C4-2B (cell line): ENCODE measurements at regions not wholly inside any gene's neighbourhood (a gene's known extent, or its start where the extent isn't known, plus 50 kb on each side); places are given as distances from the start of the nearest gene placed in this dataset.

Experiments used
- H3K27ac ChIP-seq: fragments of 450-650 bp; 2 replicates; pipeline ENCODE4 v1.5.1; 2017
- CTCF ChIP-seq: fragments of 450-650 bp; conservative IDR thresholded peaks from 2 replicates; pipeline ENCODE4 v1.5.1; 2017; ENCODE audit warnings: mild to moderate bottlenecking
- ZFX ChIP-seq: fragments of 450-650 bp; IDR thresholded peaks from 2 replicates; pipeline ENCODE4 v1.6.1; 2017

- TF ChIP-seq CTCF (no peak), ZFX (no peak)
- H3K27ac ChIP-seq, result no peak overlapping the region
Measured at GRCh38 chr13:69600811-69601210, 506.8 kb upstream of the ATXN8OS start.

GRCh38 chr13:69597088-69597487, 510.5 kb upstream of the ATXN8OS start:
- TF ChIP-seq CTCF (no peak), ZFX (no peak)
- no peak overlapping the region for H3K27ac ChIP-seq

DNA sequence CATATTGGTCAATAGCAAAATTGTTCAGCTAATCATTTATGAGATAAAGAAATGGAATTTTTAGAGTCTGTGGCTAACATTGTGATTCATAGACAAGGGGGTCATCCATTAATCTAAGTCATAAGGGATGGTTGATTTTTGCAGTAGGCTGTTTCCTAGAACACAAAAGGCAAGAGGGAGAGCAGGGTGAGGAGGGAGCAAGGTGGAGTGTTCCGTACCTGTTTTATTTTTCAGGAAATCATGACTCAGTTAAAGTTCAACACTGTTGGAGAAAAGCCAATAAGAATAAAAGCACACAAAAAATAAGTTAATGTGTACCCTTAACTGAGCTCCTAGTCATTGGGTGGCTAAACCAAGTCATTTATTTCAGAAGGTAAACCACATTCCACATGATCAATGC, 512.4 kb upstream of the ATXN8OS start:
- H3K27ac ChIP-seq, result no peak overlapping the region
- TF ChIP-seq ZFX (no peak), CTCF (no peak)

DNA sequence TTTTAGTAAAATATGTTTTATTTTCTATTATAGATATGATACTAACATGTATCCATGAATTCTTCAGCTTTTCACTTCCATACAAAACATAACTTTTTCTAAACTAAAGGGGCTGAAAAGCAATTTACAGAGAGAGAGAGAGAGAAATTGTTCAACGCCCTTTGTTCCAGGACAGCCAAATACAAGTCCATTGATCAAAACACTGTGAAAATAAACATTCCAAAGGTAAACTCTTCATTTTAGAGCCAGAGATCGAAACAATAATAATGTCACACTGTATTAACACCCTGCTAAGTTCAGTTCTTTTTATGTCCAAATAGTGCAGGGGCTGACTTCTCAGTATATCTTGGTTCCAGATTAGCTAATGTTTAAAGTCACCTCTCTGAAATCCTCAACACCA, 516.2 kb upstream of the ATXN8OS start:
- no peak overlapping the region for H3K27ac ChIP-seq
- TF ChIP-seq ZFX (no peak), CTCF (no peak)

GRCh38 chr13:69589531-69590235, 517.9 kb upstream of the ATXN8OS start:
- H3K27ac ChIP-seq, result no peak overlapping the region
- TF ChIP-seq ZFX, result no peak
- TF ChIP-seq CTCF, result no peak

GRCh38 chr13:69585656-69586055, 522.0 kb upstream of the ATXN8OS start:
- no peak for TF ChIP-seq ZFX
- TF ChIP-seq CTCF, result peak; percentile 8; the same call in 1 of the 2 replicates
- no peak overlapping the region for H3K27ac ChIP-seq

GRCh38 chr13:69580255-69580654, 527.4 kb upstream of the ATXN8OS start:
- no peak overlapping the region; the same call in 1 of the 2 replicates for H3K27ac ChIP-seq
- no peak for TF ChIP-seq CTCF
- no peak for TF ChIP-seq ZFX
